ENCODE measurements at regions not wholly inside any gene's neighbourhood (a gene's known extent, or its start where the extent isn't known, plus 50 kb on each side); places are given as distances from the start of the nearest gene placed in this dataset.

GRCh38 chr2:19232312-19232711 lies 126.1 kb downstream of the OSR1 start:
- no peak for DNase-seq

- DNase-seq = no peak
Measured at GRCh38 chr2:19231625-19232024, 126.8 kb downstream of the OSR1 start.

- no peak for DNase-seq
Measured at GRCh38 chr2:19230626-19231025, 127.8 kb downstream of the OSR1 start.

DNA sequence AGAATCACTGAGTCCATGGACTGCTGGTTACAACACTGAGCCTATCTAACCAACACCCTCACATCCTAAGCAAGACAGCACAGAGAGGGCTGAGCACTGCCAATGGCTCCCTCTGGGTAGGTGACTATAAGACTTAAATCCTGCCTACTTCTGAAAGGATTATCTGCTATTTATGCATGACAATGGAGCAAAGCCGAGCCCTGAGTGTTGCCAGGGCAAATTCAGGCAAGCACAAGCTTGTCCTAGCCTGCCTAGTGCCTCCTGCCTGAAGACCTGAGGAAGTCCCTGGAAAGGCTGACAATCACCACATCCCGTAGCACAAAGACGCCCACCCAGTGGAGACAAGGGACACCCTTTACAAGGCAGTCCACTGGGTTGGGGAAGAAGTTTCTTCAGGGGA lies 129.7 kb downstream of the OSR1 start:
- DNase-seq = no peak

DNA sequence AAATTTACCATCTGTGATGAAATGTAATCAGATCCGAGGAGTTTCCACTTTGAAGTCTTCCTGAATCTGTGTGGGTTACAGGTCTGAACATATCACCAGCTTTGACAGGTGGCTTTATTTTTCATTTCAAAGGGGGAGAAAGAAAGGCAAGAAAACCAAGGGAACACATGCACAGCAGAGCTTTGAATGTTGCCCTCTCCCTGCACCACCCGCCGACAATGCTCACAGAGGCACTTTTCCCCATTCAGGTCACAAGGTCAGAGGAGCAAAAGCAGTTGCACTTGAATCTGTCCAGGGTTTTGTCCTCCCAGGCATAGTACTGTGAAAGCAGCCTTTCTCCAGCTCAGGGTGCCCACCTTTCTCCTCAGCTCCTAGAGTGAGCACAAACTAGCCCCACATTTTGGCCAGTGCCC lies 130.2 kb downstream of the OSR1 start:
- DNase-seq = no peak

DNA sequence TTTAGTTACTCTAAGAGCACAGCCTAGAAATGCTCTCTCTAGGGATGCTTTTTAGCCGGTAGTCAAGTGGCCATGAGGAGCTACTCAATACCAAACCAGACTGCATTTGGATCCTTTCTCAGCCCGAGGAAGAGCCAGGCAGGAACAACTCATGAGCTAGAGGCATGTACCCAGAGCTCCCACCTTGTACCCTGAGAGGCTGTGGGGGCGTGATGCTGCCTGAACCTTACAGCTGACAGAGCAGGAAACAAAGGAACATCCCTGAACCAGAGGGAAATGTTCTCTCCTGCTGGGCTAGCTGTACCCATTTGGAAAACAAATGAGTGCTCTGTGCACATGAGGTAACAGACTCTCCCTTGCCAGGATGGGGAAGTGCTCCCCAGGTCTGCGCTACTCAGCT lies 131.6 kb downstream of the OSR1 start:
- DNase-seq = no peak

DNA sequence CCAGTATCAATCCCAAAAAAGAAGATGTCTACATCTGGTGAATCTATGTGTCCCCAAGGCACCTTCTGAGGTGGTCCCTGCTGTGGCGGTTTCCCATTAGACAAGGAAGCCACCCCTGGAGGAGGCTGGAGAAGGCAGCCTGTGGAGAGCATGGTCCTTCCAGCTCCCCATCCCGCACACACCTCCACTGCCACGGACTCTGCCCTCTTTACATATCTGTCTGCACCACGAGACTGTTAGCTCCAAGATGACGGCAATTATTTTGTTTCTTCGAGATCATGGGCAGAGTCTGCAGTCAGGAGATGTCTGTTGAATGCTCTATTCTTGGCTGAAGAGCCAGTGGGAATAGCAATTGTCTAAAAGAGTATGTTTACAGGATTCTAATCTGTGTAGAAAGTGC lies 132.0 kb downstream of the OSR1 start:
- no peak for DNase-seq

GRCh38 chr2:19225931-19226330 lies 132.5 kb downstream of the OSR1 start:
- DNase-seq = no peak

DNA sequence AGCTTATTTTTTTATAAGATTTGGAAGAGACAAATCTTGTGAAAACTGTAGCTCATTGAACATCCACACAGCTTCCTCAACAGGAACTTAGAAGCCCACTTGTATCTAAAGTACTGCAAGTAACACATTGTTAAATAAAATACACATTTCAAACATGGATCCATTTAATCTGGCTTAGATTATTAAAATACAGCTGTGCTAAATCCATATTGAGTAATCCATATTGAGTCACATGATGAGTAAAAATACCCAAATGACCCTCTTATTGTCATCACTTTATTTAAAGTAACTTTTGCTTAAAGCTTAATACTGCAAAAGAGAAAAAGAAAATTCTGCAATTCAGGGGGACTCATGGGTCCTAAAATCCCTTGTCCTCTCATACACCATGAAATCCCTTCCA lies 133.3 kb downstream of the OSR1 start:
- DNase-seq = no peak

DNA sequence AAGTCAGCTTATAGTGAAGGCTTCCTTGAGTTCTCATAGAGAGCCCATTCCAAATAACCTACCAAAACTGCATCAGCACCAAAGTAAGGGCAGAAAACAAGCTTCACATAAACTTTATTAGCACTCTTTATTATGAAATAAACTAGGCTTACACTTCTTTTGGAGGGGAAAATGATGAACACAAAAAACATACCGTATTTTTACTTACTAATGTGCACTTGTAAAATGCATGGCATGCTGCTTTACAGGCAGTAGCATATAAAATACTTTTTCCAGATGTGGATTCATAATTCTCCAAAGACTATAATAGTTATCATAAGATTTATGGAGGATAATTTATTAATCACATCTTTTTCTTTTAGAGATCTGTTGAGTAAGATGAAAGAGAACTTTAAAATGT lies 133.9 kb downstream of the OSR1 start:
- no peak for DNase-seq

DNA sequence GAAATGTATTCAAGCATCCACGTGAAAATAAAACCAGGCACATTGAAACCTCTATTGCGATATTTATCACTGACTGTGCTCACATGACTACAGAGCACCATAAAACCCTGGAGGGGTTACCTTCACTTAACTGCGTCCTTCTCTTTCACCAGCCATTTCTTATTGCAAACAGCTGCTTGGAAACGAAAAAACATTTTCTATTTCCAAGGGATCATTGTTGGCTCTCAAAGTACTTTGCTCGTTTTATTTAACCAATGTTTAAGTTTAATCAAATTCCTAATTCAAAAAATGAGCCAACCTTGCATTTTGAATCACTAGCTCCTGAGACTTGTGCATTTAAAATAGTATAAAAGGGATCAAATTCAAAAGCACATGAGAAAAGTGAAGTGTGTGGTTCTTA lies 134.4 kb downstream of the OSR1 start:
- no peak for DNase-seq

DNA sequence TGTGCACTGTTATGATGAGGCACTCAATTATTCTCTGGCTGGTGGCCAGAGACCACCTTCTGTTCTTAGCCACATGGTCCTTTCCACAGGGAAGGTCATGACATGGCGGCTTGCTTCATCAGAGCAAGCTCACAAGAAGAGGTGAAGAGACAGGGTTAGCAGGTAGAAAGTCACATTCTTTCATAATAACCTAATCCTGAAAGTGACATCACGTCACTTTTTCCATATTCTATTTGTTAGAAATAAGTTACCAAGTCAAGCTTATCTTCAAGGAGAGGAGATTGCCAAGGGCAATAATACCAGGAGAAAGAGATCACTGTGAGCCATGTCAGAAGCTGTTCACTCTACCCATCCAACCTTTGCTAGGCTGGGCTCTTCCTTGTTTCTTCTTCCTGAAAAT lies 139.4 kb downstream of the OSR1 start:
- DNase-seq = no peak

DNA sequence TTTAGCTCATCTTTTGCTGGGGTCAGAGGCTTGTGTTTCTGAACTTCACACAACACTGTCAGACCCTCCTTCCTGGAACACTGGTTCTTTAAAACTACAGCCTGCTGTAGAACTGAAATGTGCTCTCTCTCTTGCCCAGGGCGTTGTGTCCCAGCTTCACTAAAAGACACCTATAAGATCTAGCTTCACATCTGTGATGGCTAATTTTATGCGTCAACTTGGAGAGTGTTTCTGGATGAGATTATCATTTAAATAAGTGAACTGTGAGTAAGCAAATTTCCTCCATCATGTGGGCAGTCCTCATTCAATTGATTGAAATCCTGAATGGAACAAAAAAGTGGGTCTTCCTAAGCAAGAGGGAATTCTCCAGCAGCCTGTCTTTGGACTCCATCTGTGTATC lies 140.3 kb downstream of the OSR1 start:
- DNase-seq = no peak

DNA sequence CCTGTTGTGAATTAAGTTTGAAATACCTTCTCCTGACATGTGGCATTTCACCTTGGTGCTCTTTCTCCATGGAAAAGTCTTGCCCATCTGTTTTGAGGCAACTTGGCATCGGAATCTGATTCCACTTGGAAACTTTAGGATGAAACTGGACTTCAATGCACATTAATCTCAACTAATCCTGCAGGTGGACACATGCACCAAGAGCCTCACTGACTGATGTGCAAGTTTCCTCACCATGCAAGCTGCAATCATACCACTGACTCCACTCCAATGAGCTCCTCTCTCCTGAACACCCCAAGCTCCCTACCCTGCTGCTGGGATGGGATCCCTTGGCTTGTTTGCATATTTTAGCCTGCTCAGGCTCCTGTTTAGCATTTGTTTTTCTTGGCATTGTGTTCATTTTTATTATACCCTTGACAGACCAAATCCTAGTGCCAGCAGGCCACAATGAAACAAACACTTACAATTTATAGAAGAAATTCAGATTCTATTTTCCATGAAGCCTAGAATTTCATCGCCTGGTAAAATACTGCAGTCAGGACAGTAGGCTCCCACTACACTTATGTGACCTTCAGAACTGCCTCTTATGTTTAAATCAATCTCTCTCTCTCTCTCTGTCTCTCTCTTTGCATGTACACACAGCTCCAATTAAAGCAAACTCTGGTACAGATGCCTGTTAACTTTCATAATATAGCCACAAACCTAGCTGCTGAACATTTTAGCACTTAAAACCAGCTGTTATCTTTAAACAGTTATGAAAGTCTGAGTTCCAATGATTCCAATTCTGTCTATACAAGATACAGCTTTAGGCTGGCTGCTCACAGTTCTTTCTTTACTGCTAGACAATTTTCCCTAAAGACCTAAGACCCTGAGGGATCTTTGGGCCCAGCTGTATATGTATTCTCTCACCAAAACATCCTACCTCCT lies 141.5 kb downstream of the OSR1 start:
- DNase-seq = no peak

GRCh38 chr2:19216238-19216637 lies 142.2 kb downstream of the OSR1 start:
- DNase-seq = no peak

- DNase-seq = no peak
Measured at GRCh38 chr2:19214682-19215391, 143.6 kb downstream of the OSR1 start.

GRCh38 chr2:19209575-19210341 lies 148.7 kb downstream of the OSR1 start:
- no peak for DNase-seq

DNA sequence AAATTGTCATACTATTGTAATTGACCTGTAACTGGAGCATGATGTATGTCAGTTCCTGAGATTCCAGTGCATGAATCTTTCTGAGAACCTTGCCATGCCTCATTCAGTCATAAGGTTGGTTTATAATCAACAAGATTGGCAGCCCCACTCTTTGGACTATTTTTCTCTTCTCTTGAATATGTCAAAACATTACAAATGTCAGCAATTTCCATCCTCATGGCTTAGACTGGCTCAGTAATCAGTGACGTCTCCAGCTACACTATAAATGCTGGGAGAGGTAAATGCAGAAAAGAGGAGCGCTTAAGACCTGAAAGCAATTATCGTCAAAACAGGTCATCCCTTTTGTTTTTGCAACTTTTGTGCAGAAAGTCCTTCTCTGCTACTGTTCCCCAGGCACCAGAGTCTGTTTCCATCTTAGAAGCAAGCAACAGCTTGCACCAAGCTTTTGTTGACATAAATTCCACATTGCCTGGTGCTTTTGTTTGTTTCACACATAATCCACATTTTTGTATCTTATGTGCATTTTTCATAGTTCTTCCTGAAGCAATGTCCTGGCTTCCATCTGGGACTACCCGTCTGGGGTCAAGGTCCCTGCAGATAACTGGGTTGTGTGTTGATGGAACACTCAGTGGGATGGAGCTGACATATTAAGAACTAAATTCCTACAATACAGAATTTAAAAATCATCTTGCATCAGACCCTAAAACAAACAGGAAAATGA lies 149.8 kb downstream of the OSR1 start:
- DNase-seq = no peak

GRCh38 chr2:19207452-19207851 lies 151.0 kb downstream of the OSR1 start:
- DNase-seq = no peak

DNA sequence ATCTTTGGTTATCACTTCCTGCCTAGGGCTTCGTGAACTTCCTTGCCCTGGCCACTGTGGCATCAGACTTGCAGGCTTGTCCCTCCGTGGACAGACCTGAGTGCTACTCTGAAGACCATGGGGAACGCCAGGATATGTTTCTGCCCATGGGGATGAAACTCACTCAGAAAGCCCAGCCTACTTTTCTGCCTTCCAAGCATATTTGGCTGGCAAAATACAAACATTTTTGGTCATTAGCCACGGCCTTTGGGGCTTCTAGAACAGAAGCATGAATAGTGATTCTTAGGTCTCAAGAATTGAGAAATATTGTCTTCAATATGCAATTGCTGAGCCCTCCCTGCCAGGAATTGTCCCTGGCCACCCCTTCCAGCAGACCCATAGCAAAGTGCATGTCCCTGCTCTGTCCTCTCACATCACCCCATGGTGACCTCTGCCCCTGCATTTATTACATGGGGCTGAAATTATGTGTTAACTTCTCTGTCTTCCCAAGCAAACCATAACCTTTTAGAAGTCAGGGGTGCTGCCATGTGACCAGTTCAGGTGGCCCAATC lies 152.4 kb downstream of the OSR1 start:
- DNase-seq = no peak

DNA sequence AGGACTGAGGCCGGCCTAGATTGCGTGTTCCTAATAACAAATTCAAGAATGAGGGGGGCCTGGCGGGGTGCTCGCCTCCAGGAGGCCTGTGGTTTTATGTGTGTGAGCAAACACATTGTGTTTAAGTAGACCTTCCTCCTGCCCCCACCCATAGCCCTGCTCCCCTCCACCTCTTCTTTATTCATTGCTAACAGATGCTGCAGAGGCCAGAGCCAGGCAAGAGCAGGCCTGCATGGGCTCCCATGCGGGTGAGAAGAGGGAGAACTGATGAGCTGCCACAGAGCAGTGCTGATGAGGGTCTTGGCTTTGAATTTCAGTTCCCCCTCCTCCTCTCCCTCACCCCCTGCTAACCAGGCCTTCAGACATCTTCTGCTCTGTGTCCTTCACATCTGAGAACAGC lies 154.6 kb downstream of the OSR1 start:
- no peak for DNase-seq

DNA sequence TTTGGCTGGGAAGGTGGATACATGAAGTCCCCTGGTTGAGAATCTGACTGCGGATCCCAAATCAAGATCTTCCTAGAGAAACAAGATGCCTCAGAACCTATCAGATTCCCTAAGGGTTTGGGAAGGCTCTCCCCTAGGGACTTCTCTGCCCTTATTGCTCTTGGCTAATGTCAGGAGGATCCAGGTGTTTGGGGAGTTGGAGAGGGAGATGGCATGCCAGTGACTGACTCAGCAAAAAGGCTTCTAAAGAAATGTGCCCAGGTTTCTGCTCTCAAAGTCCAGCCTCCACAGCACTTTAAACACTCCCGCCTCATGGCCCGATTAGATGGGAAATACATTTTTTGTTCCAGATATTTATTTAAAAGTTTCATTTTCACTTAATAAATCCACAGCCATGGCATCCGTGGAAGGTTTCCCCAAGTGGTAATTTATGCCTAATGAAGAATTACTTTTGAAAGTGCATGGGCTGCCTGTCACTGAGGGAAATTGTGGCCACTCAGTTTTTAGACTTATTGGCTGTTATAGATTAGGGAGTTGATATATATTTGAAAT lies 156.4 kb downstream of the OSR1 start:
- DNase-seq = no peak

Data from NCI-H748 treated with DMSO at 0.1 percent for 48 hours (cell line).